ENCODE measurements at regions not wholly inside any gene's neighbourhood (a gene's known extent, or its start where the extent isn't known, plus 50 kb on each side); places are given as distances from the start of the nearest gene placed in this dataset.
A peak's percentile ranks its signal among the peaks of the same experiment; 100 is the strongest.

DNA sequence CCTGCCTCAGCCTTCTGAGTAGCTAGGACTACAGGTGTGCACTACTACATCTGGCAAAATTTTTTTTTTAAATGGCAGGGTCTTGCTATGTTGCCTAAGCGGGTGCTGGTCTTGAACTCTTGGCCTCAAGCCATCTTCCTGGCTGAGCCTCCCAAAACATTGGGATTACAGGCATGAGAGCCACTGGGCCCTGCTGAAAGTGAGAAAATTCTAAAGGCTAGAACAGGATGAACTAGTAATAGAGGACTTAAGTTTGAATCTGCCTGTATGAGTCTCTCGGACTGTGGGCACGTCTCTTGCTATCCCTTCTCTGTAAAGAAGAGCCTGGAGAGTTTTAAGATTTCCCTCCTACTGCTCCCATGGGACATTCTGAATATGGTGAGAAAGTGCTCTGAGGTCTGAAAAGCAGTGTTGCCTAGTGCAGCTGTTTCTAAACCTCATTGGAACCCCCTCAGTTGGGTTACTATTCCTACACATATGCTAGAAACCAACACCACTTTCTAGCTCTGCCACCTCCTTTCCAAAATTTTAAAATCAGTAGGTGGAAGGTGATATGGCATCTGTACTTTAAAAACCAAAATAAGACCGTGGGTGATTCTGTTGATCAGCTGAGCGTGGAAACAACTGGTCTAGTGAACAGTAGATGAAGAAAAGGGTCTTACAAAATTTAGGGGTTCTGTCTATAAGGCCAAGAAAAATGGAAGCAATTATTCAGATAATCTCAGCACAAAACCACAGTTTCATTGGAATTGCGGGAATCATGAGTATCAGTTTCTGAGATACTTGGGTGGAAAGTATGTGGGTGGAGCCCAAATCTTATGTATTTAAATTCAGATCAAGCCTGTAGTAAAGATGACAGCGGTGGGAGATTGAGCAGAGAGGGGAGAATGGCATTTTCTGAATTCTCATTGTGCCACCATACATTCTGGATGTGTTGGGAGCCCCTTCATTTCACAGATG lies 259.8 kb upstream of the CXCR4 start (continued):
- TF ChIP-seq, protein P1, sequence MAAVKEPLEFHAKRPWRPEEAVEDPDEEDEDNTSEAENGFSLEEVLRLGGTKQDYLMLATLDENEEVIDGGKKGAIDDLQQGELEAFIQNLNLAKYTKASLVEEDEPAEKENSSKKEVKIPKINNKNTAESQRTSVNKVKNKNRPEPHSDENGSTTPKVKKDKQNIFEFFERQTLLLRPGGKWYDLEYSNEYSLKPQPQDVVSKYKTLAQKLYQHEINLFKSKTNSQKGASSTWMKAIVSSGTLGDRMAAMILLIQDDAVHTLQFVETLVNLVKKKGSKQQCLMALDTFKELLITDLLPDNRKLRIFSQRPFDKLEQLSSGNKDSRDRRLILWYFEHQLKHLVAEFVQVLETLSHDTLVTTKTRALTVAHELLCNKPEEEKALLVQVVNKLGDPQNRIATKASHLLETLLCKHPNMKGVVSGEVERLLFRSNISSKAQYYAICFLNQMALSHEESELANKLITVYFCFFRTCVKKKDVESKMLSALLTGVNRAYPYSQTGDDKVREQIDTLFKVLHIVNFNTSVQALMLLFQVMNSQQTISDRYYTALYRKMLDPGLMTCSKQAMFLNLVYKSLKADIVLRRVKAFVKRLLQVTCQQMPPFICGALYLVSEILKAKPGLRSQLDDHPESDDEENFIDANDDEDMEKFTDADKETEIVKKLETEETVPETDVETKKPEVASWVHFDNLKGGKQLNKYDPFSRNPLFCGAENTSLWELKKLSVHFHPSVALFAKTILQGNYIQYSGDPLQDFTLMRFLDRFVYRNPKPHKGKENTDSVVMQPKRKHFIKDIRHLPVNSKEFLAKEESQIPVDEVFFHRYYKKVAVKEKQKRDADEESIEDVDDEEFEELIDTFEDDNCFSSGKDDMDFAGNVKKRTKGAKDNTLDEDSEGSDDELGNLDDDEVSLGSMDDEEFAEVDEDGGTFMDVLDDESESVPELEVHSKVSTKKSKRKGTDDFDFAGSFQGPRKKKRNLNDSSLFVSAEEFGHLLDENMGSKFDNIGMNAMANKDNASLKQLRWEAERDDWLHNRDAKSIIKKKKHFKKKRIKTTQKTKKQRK (IDR thresholded peaks at IDR 0.05; ENCODE audit: low read depth, low read length), result no peak
- TF ChIP-seq SUZ12 (IDR thresholded peaks at IDR 0.05; ENCODE audit: unreplicated experiment) (no peak), CREM (IDR thresholded peaks at IDR 0.05; ENCODE audit: low read depth) (no peak), ZNF207 (IDR thresholded peaks at IDR 0.05; ENCODE audit: borderline replicate concordance) (no peak), CBFB (IDR thresholded peaks at IDR 0.05; ENCODE audit: low read depth) (no peak), JUND (IDR thresholded peaks at IDR 0.05; ENCODE audit: low read depth, low read length) (no peak), STAT3 (IDR thresholded peaks at IDR 0.05; ENCODE audit: low read depth, low read length) (no peak), TCF3 (IDR thresholded peaks at IDR 0.05; ENCODE audit: borderline replicate concordance, insufficient read depth, low read depth, low read length) (no peak), CBX5 (IDR thresholded peaks at IDR 0.05; ENCODE audit: low read depth) (no peak), RAD51 (IDR thresholded peaks at IDR 0.05) (no peak), RFX5 (IDR thresholded peaks at IDR 0.05; ENCODE audit: low read depth, low read length) (no peak), PAX8 (IDR thresholded peaks at IDR 0.05) (no peak), RUNX3 (IDR thresholded peaks at IDR 0.05; ENCODE audit: low read length) (no peak), MYB (IDR thresholded peaks at IDR 0.05; ENCODE audit: borderline replicate concordance, low read depth, low read length) (no peak), SMC3 (IDR thresholded peaks at IDR 0.05; ENCODE audit: borderline replicate concordance, low read length) (peak; percentile 17; the same call in 1 of the 2 replicates), SIX5 (IDR thresholded peaks at IDR 0.05; ENCODE audit: low read depth, low read length, severe bottlenecking) (no peak), CHD2 (IDR thresholded peaks at IDR 0.05; ENCODE audit: borderline replicate concordance, low read depth, low read length) (no peak), SRF (IDR thresholded peaks at IDR 0.05; ENCODE audit: low read depth in 2 of 2, low read length in 2 of 2) (no peak)
- TF ChIP-seq, protein P2, sequence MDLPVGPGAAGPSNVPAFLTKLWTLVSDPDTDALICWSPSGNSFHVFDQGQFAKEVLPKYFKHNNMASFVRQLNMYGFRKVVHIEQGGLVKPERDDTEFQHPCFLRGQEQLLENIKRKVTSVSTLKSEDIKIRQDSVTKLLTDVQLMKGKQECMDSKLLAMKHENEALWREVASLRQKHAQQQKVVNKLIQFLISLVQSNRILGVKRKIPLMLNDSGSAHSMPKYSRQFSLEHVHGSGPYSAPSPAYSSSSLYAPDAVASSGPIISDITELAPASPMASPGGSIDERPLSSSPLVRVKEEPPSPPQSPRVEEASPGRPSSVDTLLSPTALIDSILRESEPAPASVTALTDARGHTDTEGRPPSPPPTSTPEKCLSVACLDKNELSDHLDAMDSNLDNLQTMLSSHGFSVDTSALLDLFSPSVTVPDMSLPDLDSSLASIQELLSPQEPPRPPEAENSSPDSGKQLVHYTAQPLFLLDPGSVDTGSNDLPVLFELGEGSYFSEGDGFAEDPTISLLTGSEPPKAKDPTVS (IDR thresholded peaks at IDR 0.05; ENCODE audit: low read depth, low read length), result no peak
- TF ChIP-seq, protein P3, sequence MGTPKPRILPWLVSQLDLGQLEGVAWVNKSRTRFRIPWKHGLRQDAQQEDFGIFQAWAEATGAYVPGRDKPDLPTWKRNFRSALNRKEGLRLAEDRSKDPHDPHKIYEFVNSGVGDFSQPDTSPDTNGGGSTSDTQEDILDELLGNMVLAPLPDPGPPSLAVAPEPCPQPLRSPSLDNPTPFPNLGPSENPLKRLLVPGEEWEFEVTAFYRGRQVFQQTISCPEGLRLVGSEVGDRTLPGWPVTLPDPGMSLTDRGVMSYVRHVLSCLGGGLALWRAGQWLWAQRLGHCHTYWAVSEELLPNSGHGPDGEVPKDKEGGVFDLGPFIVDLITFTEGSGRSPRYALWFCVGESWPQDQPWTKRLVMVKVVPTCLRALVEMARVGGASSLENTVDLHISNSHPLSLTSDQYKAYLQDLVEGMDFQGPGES (IDR thresholded peaks at IDR 0.05), result no peak
- TF ChIP-seq, protein P4, sequence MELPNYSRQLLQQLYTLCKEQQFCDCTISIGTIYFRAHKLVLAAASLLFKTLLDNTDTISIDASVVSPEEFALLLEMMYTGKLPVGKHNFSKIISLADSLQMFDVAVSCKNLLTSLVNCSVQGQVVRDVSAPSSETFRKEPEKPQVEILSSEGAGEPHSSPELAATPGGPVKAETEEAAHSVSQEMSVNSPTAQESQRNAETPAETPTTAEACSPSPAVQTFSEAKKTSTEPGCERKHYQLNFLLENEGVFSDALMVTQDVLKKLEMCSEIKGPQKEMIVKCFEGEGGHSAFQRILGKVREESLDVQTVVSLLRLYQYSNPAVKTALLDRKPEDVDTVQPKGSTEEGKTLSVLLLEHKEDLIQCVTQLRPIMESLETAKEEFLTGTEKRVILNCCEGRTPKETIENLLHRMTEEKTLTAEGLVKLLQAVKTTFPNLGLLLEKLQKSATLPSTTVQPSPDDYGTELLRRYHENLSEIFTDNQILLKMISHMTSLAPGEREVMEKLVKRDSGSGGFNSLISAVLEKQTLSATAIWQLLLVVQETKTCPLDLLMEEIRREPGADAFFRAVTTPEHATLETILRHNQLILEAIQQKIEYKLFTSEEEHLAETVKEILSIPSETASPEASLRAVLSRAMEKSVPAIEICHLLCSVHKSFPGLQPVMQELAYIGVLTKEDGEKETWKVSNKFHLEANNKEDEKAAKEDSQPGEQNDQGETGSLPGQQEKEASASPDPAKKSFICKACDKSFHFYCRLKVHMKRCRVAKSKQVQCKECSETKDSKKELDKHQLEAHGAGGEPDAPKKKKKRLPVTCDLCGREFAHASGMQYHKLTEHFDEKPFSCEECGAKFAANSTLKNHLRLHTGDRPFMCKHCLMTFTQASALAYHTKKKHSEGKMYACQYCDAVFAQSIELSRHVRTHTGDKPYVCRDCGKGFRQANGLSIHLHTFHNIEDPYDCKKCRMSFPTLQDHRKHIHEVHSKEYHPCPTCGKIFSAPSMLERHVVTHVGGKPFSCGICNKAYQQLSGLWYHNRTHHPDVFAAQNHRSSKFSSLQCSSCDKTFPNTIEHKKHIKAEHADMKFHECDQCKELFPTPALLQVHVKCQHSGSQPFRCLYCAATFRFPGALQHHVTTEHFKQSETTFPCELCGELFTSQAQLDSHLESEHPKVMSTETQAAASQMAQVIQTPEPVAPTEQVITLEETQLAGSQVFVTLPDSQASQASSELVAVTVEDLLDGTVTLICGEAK (IDR thresholded peaks at IDR 0.05; ENCODE audit: borderline replicate concordance), result no peak

Measured in GM12878 (cell line).